Osteocyte (in vitro differentiated cells): ENCODE measurements at regions not wholly inside any gene's neighbourhood (a gene's known extent, or its start where the extent isn't known, plus 50 kb on each side); places are given as distances from the start of the nearest gene placed in this dataset.

ENCODE experiments used
- DNase-seq: peaks from one replicate; pipeline ENCODE4 v3.0.0; 2021; ENCODE audit warnings: mixed read lengths; ENCODE audit not compliant: unreplicated experiment; ENCODE audit errors: extremely low spot score
- H3K27ac Mint-ChIP-seq: one replicate; pipeline ENCODE4 v1.8.0; 2021; ENCODE audit warnings: mild to moderate bottlenecking, mixed read lengths; ENCODE audit not compliant: unreplicated experiment
- H3K27me3 Mint-ChIP-seq: one replicate; pipeline ENCODE4 v1.8.0; 2021; ENCODE audit warnings: mixed read lengths; ENCODE audit not compliant: unreplicated experiment
- H3K36me3 Mint-ChIP-seq: one replicate; pipeline ENCODE4 v1.8.0; 2021; ENCODE audit warnings: mixed read lengths; ENCODE audit not compliant: unreplicated experiment
- H3K4me1 Mint-ChIP-seq: one replicate; pipeline ENCODE4 v1.8.0; 2021; ENCODE audit warnings: mixed read lengths; ENCODE audit not compliant: unreplicated experiment
- H3K4me3 Mint-ChIP-seq: one replicate; pipeline ENCODE4 v1.8.0; 2021; ENCODE audit warnings: mild to moderate bottlenecking, moderate library complexity, mixed read lengths; ENCODE audit not compliant: unreplicated experiment
- H3K9me3 Mint-ChIP-seq: one replicate; pipeline ENCODE4 v1.8.0; 2021; ENCODE audit warnings: mixed read lengths; ENCODE audit not compliant: unreplicated experiment
- CTCF ChIP-seq: fragments of 200-600 bp; sonication (generic); IDR thresholded peaks from 2 replicates; pipeline ENCODE4 v1.5.0; 2021; ENCODE audit warnings: antibody characterized with exemption, mild to moderate bottlenecking, moderate library complexity

GRCh38 chr1:208682664-208683013 lies 438.5 kb upstream of the PLXNA2 start:
- H3K4me3 Mint-ChIP-seq = no peak overlapping the region
- no peaks in the 10 kb centered on the region for H3K9me3 Mint-ChIP-seq
- peaks cover 2% of the 10 kb centered on the region for H3K27me3 Mint-ChIP-seq
- no peak for TF ChIP-seq CTCF
- DNase-seq = no peak
- H3K4me1 Mint-ChIP-seq = no peaks in the 10 kb centered on the region
- no peak overlapping the region for H3K27ac Mint-ChIP-seq
- H3K36me3 Mint-ChIP-seq = no peaks in the 10 kb centered on the region

- H3K36me3 Mint-ChIP-seq = no peaks in the 10 kb centered on the region
- DNase-seq = no peak
- H3K4me3 Mint-ChIP-seq = no peak overlapping the region
- no peaks in the 10 kb centered on the region for H3K4me1 Mint-ChIP-seq
- no peaks in the 10 kb centered on the region for H3K9me3 Mint-ChIP-seq
- no peak for TF ChIP-seq CTCF
- H3K27ac Mint-ChIP-seq = no peak overlapping the region
- H3K27me3 Mint-ChIP-seq = peaks cover 2% of the 10 kb centered on the region
These were observed 439.0 kb upstream of the PLXNA2 start for GRCh38 chr1:208683141-208683540.

- no peaks in the 10 kb centered on the region for H3K9me3 Mint-ChIP-seq
- no peak for TF ChIP-seq CTCF
These were observed 440.0 kb upstream of the PLXNA2 start for GRCh38 chr1:208684192-208684591.

GRCh38 chr1:208686592-208686991 lies 442.4 kb upstream of the PLXNA2 start:
- Mint-ChIP-seq H3K27me3 (peaks cover 2% of the 10 kb centered on the region), H3K36me3 (no peaks in the 10 kb centered on the region), H3K9me3 (no peaks in the 10 kb centered on the region), H3K4me3 (no peak overlapping the region), H3K4me1 (no peaks in the 10 kb centered on the region), H3K27ac (no peak overlapping the region)
- DNase-seq = no peak
- no peak for TF ChIP-seq CTCF

More at GRCh38 chr1:208684192-208684591, 440.0 kb upstream of the PLXNA2 start:
- H3K36me3 Mint-ChIP-seq = no peaks in the 10 kb centered on the region
- peaks cover 2% of the 10 kb centered on the region for H3K27me3 Mint-ChIP-seq
- no peak for DNase-seq
- no peaks in the 10 kb centered on the region for H3K4me1 Mint-ChIP-seq
- H3K4me3 Mint-ChIP-seq = no peak overlapping the region
- H3K27ac Mint-ChIP-seq = no peak overlapping the region

- H3K27ac Mint-ChIP-seq = no peak overlapping the region
- H3K9me3 Mint-ChIP-seq = peaks cover 6% of the 10 kb centered on the region
- no peak overlapping the region for H3K4me3 Mint-ChIP-seq
- no peak for TF ChIP-seq CTCF
- DNase-seq = no peak
- H3K4me1 Mint-ChIP-seq = no peaks in the 10 kb centered on the region
- no peaks in the 10 kb centered on the region for H3K27me3 Mint-ChIP-seq
- no peaks in the 10 kb centered on the region for H3K36me3 Mint-ChIP-seq
These were observed 444.6 kb upstream of the PLXNA2 start for GRCh38 chr1:208688656-208689315.
